Left renal cortex interstitium (tissue), 4 donors: ENCODE measurements at regions not wholly inside any gene's neighbourhood (a gene's known extent, or its start where the extent isn't known, plus 50 kb on each side); places are given as distances from the start of the nearest gene placed in this dataset.

Experiments used
- DNase-seq, 4 donors: peaks; one replicate each; pipeline ENCODE4 v3.0.0-alpha.2; 2013; ENCODE audit warnings: low read depth in 4 of 4, low spot score in 2 of 4, missing footprints in 1 of 4

DNA sequence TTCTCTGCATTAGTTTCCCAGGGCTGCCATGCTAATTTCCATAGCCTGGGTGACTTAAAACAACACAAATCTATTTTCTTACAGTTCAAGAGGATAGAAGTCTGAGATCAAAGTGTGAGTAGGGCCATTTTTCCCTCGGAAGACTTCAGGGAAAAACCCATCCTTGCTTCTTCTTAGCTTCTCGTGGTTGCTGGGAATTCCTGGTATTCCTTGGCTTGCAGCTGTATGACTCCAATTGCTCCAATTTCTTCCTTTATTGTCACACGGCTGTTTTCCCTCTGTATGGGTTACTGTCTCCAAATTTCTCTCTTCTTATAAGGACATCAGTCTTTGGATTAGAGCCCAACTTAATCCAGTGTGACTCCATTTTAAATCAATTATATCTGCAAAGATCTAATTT, 128.4 kb upstream of the JAG1 start:
- no peak for DNase-seq

DNA sequence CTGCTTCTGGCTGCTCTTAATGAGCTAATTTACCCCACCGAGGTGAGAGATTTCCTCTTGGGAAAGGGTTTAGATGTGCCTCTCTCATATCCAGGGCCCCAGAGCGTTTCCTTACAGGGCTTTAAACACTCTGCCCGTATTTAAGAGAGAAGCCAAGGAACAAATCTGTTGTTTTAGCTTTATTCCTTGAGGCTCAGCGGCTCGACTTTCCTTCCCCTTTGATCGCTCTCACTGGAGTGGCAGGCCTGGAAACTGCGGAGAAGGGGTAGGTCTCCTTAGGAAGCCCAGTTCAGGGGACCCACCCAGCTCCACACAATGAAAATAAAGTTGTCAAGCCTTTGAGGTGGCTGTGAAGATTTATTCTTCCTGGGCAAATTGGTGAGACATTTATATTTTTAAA, 132.0 kb upstream of the JAG1 start:
- no peak for DNase-seq

DNA sequence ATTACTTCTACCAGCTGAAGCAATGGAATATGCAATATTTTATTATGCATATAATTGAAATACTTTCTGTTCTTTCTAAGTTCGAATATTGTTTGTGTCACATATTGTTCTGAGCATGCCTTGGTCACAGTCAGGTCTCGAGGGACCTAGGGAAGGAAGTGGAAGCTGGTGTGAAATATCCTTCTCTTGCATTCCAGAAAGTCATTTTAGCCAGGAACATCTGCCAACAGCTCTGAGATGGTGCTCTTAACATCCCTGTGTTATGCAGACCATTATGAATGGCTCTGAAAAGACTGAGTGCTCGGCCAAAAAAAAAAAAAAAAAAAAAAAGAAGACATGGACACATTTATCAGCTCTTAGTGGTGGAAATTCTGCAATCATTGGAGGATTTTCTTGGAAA, 132.7 kb upstream of the JAG1 start:
- DNase-seq, result no peak

DNA sequence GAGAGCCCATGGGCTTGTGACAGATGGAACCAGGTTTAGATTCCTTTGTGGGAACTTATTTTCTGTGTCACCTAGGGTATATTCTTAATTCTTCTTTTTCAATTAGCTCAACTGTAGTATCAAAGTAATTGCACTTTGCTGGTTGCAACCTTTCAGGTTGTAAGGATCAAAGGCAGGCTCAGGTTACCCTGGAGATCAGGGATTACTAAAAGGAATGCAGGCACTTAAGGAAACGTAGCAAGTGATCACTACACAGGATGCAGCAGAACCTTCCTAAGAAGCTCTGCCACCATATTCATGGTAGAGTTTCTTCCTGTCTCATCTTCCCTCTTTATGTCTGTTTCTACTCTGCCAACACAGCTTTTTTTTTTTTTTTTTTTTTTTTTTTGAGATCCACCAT, 133.2 kb upstream of the JAG1 start:
- DNase-seq, result no peak

DNA sequence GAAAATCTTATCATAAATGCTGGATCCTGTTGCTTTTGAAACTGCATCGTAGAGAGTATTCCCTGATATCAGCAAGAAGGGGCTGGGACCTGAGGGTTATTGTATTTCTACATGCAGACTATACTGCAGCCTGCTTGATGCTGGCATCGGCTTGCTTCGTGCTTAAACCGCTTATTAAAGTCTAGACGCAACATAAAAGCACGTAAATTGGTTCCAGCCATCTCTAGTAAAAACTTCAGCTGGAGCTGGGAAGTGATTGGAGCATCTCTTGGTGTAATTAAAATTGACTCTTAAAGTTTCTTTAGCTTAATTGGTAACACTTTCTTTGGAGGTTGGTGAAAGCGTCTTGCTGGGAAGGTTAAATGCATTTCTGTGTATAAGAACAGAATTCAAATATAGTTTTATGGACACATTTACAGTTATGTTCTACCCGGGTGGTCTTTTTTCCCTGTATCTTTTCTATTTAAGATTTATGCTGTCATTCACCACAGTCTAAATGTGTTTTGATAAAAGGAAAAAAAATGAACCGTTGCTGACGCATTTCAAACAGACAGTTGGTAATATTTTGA, 139.0 kb upstream of the JAG1 start:
- DNase-seq, result no peak

DNA sequence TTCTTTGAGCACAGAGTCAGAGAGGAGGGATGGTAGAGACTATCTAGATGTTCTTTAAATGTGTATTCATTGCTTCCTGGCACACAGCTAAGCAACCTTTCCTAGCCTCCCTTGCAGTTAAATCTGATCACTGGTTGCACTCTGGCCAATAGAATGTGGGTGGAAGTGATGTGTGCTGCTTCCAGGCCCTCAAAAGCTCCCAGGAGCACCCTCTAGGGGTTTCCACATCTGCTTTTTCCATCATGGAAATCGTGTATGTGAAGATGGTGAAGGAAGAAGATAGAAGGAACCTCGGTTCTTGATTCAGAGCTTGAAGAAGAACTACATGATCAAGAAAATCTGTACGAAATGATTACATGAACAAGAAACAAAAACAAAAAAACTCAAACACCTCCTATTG, 149.8 kb upstream of the JAG1 start:
- no peak for DNase-seq

DNA sequence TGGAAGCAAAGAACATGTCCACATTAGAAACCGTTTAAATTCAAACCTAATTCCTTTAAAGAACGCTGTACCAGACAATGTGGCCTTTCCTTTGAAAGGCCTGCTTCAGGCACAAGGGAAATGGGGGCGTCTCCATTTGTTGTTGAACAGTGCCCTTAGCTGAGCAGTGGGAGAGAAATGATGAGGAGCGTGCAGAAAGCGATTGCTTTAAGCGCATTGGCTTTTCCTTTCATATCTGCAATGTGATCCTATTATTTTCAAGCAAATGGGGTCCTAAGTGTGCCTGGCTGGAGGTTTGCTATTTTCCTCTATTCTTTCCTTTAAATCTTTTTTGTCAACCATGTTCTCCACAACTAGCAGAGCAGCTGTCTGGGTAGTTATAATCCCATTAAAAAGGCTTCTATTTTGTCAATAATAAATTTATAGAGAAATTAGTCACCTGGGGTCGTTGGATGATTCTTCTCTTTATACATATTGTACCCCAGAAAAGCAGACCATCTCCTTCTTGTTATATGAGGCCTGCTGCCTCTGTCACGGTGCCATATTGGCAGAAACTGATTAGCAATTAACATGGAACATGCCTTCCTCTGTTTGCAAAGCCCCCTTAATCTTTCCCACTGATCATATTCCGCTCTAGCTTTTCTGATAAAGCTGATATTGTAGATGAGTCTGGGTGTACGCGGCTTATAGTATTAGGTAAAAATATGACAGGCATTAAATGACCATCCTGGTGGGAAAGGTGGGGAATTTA, 151.1 kb upstream of the JAG1 start:
- DNase-seq, result no peak

DNA sequence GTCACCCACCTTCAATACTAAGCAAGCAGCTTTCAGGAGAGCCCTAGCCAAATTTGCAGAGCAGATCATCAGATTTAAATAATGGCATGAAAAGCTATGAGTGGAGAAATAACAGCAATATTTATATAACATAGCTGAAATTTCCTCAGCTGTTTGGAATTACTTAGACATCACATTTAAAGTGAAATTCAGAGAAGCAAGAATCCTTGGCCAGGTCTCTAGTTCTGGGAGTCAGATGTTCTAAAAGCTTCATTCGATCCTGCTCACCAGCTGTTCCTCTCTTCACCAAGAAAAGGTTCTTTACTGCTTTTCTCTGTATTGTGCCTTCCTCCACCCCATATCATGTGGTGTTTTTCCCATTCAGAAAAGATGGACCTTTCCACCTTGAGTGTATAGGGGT, 152.3 kb upstream of the JAG1 start:
- DNase-seq, result no peak

DNA sequence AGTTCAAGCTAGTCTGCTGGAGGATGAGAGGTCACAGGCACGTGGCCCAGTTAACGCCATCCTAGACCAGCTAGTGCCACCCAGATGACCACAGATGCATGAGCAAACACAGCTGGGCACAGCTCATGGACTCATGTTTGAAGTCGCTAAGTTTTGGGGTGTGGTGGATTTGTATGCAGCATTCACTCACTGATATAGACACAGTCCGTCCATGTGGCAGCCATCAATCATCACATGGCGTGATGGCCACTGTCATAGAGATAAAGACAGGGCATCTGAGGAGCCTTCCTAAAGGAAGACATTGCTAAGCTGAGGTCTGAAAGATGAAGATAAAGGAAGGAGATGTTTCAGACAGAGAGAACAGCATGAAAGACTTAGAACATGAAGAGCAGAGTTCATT, 154.4 kb upstream of the JAG1 start:
- DNase-seq, result no peak

DNA sequence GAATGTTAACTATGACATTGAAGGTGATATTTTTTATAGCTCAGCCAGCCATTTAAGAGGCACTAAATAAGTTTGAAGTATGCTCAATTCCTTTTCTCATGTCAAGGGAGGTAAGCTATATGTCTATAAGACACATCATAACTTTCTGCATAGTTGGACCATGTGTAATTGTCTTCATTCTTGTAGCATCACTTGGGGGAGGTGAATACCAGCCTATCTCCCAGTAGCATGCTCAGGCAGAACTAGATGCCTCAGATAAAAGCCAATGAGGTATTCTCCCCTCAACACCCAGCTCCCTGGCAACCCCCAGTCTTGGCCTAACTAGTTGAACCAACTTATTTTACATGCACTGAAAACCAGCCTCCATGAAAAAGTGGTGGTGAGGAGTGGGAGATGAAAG, 158.3 kb upstream of the JAG1 start:
- DNase-seq, result no peak

DNA sequence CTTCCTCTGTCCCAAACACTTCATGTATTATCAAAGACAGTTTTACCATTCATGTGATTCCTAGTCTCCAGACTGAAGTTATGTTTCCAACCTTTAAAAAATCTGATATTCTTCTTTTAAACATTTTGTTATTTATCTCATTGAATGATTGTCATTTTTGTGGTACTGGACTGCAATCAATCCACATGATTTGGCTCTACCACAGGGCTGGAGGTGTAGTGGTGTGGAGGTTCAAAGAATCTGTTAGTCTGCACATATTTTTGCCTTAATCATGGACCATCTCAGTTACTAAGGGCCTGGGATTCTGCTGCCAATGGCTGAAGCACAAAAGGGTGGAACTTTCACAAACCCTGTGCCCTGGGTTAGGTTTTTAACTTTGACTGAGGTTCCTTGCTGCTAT, 164.1 kb upstream of the JAG1 start:
- DNase-seq, result no peak

DNA sequence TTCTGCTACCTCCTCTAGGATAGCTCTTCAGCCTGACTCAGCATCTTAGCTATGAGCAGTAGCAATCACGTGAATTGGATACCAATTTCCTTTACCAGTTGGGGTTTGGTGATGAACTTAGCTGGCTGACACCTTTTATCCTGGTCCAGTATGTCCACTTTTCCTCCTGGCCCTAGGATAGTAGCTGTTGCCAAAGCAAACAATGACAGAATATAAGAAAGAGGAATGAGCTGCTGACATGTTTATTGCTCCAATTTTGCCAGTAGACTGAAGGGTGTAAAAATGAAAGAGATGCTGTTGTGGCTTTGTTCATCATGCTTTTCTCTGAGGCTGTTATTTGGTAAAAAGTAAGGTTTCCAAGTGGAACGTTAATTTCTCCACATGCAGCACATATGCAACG, 168.3 kb upstream of the JAG1 start:
- no peak for DNase-seq

DNA sequence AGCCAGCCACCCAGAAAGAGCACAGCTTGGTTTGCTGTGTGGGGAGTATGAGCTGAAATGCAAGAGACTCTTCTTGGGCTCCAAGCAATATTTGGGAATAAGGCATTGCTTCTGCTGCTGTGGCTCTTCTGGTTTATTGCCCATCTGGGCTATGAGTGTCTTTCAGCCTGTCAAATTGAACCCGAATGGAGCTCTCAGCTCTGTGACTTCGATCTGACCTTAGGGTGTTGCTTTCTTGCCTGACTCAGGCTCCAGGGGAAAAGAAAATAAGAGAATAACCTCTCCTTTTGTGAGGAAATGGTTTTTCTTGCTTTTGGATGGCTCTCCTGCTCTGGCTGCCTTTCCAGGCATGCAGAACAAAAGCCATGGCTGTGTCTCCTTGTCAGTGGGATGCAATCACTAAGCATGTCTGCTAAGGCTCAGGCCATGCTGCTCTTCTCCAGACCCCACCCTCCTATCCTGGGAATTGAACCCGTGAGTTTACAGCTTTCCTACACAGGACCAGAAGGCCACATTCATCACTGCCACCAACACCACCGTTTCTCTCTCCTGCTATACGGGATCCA, 169.4 kb upstream of the JAG1 start:
- DNase-seq, result no peak

DNA sequence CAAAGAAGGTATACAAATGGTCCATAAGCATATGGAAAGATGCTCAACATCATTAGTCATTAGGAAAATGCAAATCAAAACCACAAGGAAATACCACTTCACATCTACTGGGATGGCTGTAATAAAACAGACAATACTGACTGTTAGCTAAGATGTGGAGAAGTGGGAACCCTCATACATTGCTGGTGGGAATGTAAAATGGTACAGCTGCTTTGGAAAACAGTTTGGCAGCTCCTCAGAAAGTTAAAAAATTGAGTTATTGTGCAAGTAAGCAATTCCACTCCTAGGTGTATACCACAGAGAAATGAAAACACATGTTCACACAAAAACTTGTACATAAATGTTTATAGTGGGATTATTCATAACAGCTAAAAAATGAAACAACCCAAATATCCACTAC, 173.0 kb upstream of the JAG1 start:
- no peak for DNase-seq

DNA sequence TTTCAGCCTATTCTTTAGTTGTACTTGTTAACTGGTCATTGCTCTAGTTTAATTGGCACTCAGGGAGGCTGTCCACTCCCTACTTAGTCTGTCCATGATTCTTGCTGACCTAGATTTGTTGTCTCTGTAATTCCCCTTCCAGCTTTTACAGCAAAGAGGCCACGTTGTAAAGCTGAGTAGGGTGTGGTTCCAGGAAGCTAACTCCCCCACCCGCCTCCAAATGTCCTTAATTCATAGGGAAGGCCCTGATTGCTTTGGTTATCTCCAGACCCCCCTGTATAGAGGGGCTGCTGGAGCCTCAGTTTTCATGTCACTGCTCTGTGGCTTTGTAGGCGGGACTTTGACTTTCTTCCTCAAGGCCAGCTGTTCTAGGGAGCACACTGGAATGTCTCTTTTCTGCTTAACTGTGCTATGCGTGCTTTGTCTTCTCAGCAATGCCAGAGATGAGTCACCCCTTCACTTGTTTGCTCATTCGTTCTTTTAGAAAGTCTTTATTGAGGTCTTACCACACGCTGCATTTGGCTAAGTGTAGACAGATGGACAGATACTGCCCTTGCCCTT, 175.1 kb upstream of the JAG1 start:
- no peak for DNase-seq

DNA sequence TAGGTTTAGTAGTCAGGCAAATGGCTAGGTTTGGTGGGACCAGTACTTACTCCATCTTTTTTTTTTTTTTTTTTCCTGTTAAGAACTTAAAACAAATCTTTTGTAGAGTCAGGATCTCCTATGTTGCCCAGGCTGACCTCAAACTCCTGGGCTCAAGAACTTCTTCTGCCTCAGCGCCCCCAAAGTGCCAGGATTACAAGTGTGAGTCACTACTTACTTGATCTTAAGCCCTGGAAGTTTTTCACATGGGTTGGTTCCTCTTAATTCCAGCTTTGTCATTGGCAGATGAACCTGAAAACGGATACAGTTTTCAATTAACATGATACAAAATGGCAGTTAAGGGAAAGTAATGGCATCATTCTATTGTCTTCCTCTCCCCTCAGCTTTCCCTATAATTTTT, 179.4 kb upstream of the JAG1 start:
- DNase-seq, result no peak

DNA sequence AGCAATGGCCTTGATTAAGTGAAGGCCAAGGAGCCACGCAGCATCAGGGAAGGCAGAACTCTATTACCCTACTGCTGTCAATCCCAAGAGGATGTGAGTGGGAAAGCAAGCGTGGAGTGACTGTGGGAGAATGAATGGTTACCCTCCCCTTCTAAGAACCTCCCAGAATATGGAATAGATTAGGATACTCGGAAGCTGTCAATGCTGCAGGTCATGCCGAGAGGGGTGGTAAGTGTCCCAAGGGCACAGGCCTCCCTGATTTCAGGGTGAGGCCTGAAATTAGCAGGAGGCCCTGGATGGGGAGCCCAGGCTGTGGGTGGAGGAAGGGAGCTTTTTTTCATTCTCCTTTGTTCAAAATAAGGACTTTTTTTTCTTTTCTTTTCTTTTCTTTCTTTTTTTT, 179.9 kb upstream of the JAG1 start:
- DNase-seq, result no peak

DNA sequence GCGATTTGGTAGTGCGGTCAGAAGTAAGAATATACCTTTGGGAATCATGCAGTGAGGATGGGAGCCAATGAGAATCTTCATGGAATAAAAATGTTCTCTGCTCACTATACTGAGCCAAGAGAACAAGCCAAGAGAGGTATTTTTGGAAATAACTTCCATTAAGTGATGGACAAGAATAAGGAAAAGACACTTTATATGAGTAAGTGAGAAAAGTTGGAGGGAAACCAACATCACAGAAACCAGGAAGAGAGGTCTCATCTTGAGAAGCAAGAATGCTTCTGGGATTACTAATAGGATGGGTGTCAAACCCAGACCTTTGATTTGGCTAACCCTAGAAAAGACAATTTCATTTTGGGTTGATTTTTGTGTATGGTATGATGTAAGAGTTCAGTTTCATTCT, 181.2 kb upstream of the JAG1 start:
- no peak for DNase-seq

DNA sequence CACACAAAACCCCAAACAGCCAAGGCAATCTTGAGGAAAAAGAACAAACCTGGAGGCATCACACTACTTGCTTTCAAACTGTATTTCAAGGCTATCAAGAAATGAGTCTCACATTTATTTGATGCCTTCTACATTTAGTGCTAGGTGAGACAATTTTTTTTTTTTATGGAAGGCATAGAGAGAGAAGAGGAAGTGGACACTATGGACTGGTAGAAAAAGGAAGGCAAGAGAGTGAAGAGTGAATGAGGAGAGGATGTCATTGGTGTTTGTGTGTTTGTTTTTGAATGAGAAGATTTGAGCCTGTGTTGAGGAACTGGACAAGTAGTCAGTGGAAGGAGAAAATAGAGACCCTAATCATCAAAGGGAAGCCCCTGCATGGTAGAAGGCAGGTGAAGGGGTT, 182.0 kb upstream of the JAG1 start:
- no peak for DNase-seq

DNA sequence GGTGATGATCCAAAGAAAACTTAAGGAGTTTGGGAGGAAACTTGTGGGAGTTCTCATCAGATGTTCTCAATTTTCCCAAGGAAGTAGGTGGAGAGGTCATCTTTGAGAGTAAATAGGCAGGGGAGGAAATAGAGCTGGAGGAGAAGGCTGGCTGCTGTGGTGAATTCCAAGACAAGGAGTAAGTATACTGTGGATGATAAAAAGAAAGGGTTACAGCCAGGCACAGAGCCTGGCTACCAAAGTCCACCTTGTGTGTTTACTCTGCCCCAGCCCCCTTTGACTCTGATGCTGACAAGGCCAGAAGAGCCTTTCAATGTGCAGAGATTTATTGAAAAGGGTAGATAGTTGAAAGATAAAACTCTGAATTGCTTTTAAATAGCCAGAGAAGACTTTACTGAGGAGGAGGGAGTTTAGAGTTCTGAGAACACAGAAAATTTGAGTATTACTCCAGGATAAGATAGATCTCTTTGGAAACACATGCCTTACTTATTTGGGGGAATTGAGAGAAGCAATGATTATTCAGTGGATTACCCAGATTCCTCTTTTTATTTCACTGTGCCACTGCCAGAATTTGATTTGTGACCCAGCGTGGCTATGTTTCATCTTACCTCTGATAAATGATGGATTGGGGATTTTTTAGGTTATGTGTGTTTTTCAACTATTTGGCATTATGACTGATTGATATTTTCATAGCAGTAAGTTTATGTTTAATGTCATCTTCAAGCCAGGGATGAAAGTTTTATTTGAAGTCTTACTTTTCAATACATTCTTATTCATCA, 182.6 kb upstream of the JAG1 start:
- DNase-seq, result no peak

DNA sequence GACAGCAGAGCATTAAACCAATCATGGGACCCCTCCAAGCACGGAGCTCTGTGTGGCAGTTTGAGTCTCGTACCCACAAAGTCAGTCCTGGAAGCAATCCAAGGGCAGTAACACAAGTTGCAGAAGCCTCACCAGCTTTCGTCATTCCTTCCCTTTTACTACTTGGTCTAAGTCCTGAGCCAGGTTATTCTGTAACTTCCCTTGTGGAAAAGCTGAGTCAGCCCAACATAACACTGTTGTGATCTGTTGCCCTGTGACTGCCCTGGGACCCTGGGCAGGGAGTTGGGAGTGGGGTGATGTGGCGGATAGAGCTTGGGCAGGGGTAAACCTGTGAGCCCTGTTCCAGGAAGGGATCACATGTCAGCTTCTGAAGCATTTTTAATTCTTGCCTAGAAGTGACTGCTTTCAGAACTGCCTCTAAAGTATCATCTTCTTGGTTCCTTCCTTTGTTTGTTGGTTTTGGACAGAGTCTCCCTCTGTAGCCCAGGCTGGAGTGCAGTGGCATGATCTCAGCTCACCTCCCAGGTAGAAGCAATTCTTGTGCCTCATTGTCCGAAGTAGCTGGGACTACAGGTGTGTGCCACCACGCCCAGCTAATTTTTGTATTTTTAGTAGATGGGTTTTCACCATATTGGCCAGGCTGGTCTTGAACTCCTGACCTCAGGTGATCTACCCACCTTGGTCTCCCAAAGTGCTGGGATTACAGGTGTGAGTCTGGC, 183.7 kb upstream of the JAG1 start:
- peak in 2 of 4 donors; percentile 13 to 37 for DNase-seq
